ENCODE measurements at regions not wholly inside any gene's neighbourhood (a gene's known extent, or its start where the extent isn't known, plus 50 kb on each side); places are given as distances from the start of the nearest gene placed in this dataset.

DNA sequence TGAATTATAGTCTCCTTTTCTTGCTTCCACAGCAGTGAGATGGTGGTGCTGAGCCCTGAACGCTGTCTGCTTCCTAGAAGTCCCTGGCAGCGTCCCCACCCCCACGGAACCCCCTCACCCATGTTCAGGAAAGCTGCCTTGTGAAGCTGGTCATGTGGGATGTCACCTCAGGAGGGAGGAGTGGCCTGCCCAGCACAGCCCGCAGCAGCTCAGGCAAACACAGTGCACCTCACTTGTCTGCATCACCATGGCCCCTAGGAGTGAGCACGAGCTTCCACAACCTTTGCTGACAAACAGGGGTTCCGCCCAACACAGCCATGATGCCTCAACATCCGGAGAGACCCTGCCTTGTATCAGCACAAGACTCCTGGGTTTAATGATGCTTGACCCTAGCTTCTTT, 508.9 kb downstream of the RPS24 start:
- Mint-ChIP-seq H3K4me3 (ENCODE audit: unreplicated experiment) (no peak overlapping the region), H3K27ac (ENCODE audit: low read depth, unreplicated experiment) (no peak overlapping the region), H3K9me3 (ENCODE audit: unreplicated experiment) (no peaks in the 10 kb centered on the region), H3K4me1 (ENCODE audit: insufficient read depth, unreplicated experiment) (no peaks in the 10 kb centered on the region), H3K27me3 (ENCODE audit: insufficient read depth, unreplicated experiment) (peaks cover 48% of the 10 kb centered on the region), H3K36me3 (ENCODE audit: insufficient read depth, unreplicated experiment) (no peaks in the 10 kb centered on the region)
- POLR2A ChIA-PET: no interaction called here
- intact Hi-C loops (cut with micrococcal nuclease): no loop called here
- BruUV-seq (replicated peaks): no TSS peak
- TF ChIP-seq, protein P1, sequence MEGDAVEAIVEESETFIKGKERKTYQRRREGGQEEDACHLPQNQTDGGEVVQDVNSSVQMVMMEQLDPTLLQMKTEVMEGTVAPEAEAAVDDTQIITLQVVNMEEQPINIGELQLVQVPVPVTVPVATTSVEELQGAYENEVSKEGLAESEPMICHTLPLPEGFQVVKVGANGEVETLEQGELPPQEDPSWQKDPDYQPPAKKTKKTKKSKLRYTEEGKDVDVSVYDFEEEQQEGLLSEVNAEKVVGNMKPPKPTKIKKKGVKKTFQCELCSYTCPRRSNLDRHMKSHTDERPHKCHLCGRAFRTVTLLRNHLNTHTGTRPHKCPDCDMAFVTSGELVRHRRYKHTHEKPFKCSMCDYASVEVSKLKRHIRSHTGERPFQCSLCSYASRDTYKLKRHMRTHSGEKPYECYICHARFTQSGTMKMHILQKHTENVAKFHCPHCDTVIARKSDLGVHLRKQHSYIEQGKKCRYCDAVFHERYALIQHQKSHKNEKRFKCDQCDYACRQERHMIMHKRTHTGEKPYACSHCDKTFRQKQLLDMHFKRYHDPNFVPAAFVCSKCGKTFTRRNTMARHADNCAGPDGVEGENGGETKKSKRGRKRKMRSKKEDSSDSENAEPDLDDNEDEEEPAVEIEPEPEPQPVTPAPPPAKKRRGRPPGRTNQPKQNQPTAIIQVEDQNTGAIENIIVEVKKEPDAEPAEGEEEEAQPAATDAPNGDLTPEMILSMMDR (IDR thresholded peaks at IDR 0.05; ENCODE audit: unreplicated experiment): no peak
- CTCF ChIA-PET: no interaction called here
- no peak for DNase-seq (ENCODE audit: unreplicated experiment)

DNA sequence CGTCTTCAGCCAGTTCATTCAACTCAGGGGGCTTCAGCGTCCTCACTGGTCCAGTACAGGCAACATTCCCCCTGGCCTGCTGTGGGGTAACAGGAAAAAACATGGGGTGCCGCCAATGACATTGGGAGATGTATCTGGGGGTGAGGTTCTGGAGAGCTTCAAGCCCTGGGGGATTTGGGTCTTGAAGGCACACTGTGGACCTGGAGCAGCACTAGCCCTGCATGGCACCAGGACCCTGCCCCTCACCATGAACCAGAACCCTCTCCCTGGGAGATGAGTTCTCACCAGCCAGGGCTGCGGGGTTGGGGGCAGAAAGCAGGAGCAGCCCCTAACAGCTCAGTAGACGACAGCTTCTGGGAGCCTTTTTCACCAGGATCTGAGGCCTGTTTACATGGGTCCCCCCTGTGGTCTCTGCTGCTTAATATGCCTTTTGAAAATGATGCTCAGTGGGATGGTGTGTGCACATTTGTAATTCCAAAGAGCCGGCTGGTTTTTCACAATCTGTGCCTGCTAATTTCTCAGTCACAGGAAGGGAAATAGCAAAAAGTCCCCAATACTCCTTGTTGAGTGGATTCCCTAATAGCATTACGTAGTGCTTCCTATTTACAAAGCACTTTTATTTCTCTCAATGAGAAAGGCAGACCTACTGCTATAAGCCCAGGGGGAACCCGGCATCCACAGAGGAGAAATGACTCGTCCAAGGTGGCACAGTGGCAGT, 509.5 kb downstream of the RPS24 start:
- Mint-ChIP-seq H3K9me3 (ENCODE audit: unreplicated experiment) (no peaks in the 10 kb centered on the region), H3K27ac (ENCODE audit: low read depth, unreplicated experiment) (no peak overlapping the region), H3K36me3 (ENCODE audit: insufficient read depth, unreplicated experiment) (no peaks in the 10 kb centered on the region), H3K27me3 (ENCODE audit: insufficient read depth, unreplicated experiment) (peaks cover 55% of the 10 kb centered on the region), H3K4me3 (ENCODE audit: unreplicated experiment) (no peak overlapping the region), H3K4me1 (ENCODE audit: insufficient read depth, unreplicated experiment) (no peaks in the 10 kb centered on the region)
- TF ChIP-seq, protein P1 (IDR thresholded peaks at IDR 0.05; ENCODE audit: unreplicated experiment): no peak
- no TSS peak for BruUV-seq (replicated peaks)
- CTCF ChIA-PET: no interaction called here
- no peak for DNase-seq (ENCODE audit: unreplicated experiment)
- POLR2A ChIA-PET: no interaction called here
- intact Hi-C loops (cut with micrococcal nuclease): no loop called here

DNA sequence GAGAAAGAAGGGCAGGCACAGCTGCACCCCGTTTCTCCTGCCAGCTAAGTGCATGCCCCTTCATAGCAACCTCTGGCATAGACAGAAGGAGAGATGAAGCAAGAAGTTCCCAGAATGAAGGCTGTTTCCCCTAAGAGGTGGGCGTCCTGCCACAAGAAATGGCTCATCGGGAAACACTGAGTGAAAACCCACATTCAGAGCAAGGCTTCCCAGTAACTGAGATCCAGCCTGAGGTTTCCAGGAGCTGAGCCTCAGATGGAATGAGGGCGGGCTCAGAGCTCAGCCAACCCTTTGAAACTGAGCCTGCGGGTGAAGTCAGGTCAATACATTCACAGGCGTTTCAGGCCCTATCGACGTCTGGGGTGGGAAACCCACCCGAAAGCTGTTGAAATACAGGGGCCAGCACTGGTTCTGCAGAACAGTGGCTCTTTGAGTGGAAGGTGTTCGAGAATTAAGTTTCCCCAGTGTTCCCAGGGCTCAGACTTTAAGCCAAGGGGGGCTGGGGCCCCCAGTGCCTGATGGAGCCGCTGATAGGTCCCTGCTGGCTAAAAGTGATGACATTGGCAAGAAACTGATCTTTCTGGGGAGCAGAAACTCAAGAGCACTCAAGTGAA, 510.2 kb downstream of the RPS24 start:
- Mint-ChIP-seq H3K4me3 (ENCODE audit: unreplicated experiment) (no peak overlapping the region), H3K9me3 (ENCODE audit: unreplicated experiment) (no peaks in the 10 kb centered on the region), H3K36me3 (ENCODE audit: insufficient read depth, unreplicated experiment) (no peaks in the 10 kb centered on the region), H3K27ac (ENCODE audit: low read depth, unreplicated experiment) (no peak overlapping the region), H3K4me1 (ENCODE audit: insufficient read depth, unreplicated experiment) (no peaks in the 10 kb centered on the region), H3K27me3 (ENCODE audit: insufficient read depth, unreplicated experiment) (peaks cover 56% of the 10 kb centered on the region)
- intact Hi-C loops (cut with micrococcal nuclease): no loop called here
- TF ChIP-seq, protein P1 (IDR thresholded peaks at IDR 0.05; ENCODE audit: unreplicated experiment): no peak
- peak; percentile 21 for DNase-seq (ENCODE audit: unreplicated experiment)
- no TSS peak for BruUV-seq (replicated peaks)
- ChIA-PET POLR2A (no interaction called here), CTCF (no interaction called here)

DNA sequence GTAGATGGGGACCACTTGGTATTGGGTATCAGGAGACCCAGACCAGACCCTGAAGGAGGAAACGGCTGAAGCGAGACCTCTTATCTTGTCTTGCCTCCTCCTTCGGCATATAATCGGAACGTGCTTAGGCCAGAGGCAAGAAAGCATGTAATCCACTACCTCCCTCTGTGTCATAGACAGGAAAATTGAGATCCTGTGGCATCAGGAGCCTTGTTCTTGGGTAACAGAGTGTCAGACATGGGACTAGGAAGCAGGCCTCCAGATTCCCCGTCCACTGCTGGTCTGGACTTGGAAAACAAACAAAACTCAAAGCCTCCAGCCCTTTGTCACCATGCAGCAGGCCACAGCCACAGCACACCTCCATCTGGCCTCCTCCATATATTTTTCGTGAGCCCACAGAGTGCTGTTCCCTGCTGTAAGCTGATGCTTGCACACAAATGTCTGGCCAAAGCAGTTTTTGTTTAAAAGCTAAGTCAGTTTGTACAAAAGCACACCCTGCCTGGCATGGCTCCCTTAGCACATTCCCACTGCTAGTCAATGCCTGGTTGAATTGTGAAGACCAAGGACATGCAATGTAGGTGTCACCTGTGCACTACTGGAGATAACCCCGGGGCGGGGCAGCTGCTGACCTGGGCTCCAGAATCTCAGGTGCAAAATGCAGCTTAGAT, 510.9 kb downstream of the RPS24 start:
- POLR2A ChIA-PET: no interaction called here
- CTCF ChIA-PET: interaction anchor here (0.5 kb wide), 1 partner anchor 47 kb away, joined by 3 read pairs; no protein-coding TSS in a partner anchor
- DNase-seq (ENCODE audit: unreplicated experiment): no peak

More for the DNA sequence above, 510.9 kb downstream of the RPS24 start:
- TF ChIP-seq, protein P1 (IDR thresholded peaks at IDR 0.05; ENCODE audit: unreplicated experiment): no peak
- no peak overlapping the region for H3K4me3 Mint-ChIP-seq (ENCODE audit: unreplicated experiment)
- no peaks in the 10 kb centered on the region for H3K9me3 Mint-ChIP-seq (ENCODE audit: unreplicated experiment)
- H3K27ac Mint-ChIP-seq (ENCODE audit: low read depth, unreplicated experiment): no peak overlapping the region
- no peaks in the 10 kb centered on the region for H3K36me3 Mint-ChIP-seq (ENCODE audit: insufficient read depth, unreplicated experiment)
- no peaks in the 10 kb centered on the region for H3K4me1 Mint-ChIP-seq (ENCODE audit: insufficient read depth, unreplicated experiment)
- intact Hi-C loops (cut with micrococcal nuclease): no loop called here
- BruUV-seq (replicated peaks): no TSS peak
- peaks cover 56% of the 10 kb centered on the region for H3K27me3 Mint-ChIP-seq (ENCODE audit: insufficient read depth, unreplicated experiment)

All from MCF 10A (cell line).